Fibroblast of skin of right quadriceps (primary cell): ENCODE measurements at regions not wholly inside any gene's neighbourhood (a gene's known extent, or its start where the extent isn't known, plus 50 kb on each side); places are given as distances from the start of the nearest gene placed in this dataset.
"Not testable (repeated sequence)": the region's sequence is repeated elsewhere in the genome, so short reads cannot be mapped to it uniquely, and the experiment has no call there.

Experiments
- DNase-seq: peaks from one replicate; pipeline ENCODE4 v3.0.0-alpha.2; 2013

DNA sequence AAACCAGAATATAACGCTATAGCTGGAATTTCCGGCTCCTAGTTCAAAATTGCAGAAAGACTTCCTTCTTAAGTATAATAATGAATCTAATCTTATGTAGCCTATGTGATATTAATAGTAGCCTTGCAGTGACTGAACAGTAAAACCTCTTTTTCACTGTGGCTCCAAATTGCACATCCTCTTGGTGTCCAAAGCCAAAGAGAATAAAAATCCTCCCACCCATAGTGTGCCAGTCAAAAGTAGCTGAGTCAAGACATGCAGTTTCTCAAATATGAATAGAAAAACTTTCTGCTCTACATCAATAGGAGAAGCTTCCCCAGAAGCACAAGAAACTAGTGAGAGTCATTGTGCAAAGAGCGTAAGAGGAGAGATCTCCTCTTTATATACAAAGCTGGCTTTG is 76.0 kb upstream of the PICALM start:
- no peak for DNase-seq

DNA sequence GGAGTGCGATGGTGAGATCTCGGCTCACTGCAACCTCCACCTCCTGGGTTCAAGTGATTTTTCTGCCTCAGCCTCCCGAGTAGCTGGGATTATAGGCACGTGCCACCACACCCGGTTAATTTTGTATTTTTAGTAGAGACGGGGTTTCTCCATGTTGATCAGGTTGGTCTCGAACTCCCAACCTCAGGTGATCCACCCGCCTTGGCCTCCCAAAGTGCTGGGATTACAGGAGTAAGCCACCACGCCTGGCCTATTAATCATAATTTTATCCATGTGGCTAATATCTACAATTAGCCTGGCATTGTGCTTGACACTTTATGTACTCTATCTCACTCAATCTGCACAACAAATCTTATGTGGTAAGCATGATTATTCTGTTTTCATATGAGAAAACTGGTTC is 75.2 kb upstream of the PICALM start:
- not testable (repeated sequence) for DNase-seq

DNA sequence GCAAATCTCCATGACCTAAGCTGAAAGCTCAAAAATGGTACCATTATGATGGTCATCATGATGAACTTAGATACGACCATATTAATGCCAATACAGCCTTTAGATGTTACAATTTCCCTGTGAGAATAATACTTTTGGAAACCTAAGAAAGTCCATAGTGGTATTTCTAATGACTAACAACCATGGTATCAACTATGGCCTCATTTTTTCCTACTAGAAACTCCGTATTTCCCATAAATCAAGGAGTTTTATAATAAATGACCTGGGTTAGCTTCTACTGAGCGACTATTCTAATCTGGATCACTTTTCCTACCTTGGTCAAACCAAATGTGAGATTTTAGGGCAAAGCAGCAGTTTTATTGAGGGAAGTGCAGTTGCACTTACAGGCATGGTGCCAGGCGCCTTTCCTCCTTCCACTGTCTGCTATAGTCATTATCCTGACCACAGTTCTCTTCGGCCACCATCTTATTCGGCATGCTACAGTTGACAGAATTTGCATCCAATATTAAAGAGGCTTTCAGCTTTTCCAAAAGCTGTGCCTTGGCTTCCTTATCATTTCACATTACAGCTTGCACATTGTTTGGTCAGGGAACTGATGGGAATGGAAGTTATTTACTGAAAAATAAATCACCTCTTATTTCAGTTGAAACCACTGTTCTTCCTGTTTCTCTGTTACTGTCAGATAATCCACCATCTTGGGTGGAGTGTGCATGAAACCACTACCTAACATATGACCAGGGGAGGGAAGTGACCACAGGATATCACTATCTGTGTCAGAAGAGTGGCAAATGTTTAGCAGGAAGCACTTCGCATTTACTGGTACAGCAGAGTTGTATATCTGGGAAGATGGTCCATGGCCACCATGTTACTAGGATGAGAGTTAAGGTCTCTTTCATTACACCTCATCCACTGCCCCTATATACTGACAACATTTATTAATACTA is 74.5 kb upstream of the PICALM start:
- no peak for DNase-seq

DNA sequence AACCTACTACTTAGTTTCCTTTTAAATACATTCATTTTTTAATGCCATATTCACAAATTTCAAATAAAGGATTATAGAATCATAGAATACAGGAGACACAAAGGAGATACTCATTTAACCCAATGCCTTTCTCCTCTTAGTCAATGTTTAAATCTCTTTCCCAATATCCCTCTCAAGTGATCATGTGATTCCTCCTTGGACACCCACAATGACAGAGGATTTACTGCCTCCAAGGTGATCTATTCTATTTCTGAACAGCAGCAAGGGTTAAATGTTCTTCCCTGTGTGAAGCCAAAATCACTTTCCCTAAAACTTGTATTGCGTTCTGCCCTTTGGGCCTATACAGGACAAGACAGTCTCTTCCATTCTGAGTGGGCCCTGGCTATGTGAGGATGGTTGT is 73.3 kb upstream of the PICALM start:
- no peak for DNase-seq

DNA sequence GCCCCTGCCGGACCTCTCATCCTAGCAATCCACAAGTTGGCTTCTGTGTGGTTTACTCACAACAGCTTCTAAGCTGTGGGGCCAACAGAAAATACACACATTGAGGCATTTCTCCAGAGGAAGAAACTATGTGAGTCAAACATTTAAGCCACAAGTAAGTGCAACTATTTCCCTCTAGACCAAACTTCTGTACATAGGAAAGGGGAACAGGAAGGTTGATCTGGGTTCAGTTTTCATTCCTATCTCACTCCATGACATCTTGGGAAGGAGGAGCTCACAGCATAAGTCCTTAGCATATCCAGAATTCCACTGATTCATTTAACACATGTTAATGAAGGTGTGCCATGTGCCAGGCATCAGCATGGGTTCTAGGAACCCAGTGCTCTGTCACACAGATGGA is 72.8 kb upstream of the PICALM start:
- peak; percentile 13 for DNase-seq

DNA sequence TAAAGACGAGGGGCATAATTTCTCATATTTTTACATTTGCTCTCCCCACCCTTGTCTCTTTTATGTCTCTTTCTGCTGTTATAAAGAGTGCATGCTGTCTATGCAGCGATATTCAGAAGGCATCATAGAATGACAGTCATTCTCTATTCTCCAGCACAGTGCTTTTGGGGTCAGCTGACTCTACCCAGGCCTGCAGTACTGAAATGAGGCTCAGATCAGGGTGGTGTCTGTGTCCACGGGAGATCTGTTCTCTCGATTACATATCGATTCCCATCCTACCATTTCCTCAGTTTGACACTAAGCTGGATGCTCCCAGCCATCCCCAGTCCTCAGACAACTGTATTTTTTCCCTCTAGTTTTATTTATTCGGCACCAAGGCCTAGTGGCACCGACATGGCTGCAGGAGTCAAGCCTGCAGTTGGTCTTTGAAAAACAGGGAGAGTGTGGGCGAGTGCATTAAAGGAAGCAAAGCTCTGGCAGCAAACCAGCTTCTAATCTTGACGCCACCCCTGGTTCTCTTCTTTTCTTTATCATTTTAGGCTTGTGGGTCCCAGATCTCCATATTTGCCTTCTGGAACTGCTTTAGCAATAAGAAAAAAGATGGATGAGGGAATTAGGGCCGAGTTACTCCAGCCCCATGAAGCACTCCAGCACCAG is 71.6 kb upstream of the PICALM start:
- no peak for DNase-seq

DNA sequence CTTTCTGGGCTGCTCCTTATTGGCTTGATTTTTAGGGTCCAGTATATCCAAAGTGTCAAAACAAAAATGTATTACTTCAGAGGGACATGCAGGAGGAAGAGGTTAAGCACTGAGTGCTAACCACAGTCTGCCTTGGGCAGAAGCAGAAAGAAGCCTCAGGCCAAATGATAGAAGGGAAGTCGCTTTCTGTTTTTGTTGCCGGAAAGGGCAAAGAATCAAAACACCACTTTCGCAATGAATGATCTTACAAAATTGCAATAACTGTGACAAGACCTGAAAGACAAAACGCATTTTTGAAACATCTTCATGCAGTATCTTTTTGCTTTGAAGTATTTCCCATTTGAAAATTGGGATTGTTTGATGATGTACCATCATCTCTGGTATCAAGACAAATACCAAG is 70.1 kb upstream of the PICALM start:
- no peak for DNase-seq

DNA sequence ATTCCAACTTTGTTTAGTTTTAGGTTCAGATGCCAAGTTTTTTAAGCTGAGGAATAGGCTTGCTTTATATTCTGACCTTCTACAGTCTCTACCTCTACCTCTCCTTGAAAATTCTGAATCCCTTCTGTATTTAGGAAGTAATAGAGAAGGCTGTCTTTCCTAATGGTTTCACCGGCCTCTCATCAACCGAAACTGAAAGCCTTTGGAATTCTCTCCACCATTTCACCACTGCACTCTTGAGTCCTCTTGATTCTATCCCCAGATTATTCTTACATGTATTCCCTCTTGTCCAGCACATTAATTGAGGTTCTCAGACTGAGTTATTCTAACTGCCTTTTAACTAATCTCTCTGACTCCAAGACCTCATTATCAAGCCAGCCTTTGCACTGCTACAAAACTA is 67.7 kb upstream of the PICALM start:
- DNase-seq = no peak

DNA sequence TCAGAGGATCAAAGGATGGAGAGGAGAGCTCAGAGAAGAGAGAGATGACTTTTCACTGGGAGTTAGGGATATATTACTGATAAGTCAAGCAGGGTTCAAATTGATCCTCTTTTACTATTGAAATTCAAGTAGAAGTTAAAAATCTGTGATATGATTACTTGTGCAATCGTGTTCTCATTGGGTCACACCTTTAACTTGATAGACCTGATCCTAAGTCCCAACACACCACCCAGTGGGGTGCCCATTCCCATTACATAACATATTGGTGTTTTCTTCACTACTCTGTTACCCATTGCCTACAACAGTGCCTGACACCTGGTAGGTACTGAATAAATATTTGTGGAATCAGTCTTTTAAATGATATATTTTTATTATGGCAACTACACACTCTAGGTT is 66.4 kb upstream of the PICALM start:
- DNase-seq = no peak

DNA sequence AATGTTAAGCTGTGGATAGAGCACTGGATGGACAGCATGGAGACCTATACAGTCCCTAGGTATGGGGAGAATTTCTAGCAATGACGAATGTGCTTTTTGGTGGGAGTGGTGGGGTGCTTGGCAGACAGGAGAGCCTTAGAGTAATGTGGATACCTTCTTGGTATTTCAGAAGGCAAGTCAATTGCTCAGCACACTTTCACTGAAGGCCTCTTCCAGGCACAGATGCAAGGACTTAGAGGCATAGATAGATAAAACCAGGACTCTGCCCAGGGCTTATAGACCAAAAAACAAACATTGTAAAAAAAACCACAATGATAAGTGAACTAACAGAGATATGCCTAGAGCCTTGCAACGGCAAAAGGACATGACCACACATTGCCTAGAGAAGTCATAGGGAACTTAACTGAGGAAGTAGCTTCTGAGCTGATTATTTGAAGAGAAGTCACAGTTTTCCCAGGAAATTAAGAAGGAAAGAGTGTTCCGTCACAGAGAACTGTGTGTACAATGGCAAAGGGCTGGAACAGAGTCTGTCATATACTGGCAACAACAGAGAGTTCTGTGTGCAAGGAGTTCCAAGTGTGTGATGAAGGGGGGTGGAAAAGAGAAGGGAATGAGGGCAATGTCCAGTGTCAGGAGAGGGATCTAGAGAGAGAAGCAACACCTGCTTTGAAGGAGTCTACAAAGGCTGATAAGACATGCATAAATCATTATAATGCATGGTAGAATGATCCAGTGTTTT is 65.9 kb upstream of the PICALM start:
- no peak for DNase-seq

DNA sequence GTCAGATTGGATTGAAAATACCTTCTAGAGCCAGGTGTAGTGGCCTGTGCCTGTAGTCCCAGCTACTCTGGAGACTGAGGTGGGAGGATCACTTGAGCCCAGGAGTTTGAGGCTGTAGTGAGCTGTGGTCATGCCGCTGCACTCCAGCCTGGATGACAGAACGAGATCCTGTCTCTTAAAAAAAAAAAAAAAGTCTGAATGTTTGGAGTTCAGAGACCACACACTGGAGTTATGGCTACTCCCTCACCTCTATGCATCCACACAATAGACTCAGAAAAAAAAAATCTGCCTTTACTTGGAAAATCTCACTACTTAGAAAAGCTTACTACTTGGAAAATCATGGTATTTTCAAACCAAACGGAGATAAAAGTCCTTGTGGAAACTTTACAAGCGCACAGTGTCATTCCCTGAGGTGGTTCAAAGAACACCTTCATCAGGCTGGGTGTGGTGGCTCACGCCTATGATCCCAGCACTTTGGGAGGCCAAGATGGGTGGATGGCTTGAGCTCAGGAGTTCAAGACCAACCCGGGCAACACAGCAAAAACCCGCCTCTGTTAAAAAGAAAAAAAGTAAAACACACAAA is 63.9 kb upstream of the PICALM start:
- DNase-seq = no peak

DNA sequence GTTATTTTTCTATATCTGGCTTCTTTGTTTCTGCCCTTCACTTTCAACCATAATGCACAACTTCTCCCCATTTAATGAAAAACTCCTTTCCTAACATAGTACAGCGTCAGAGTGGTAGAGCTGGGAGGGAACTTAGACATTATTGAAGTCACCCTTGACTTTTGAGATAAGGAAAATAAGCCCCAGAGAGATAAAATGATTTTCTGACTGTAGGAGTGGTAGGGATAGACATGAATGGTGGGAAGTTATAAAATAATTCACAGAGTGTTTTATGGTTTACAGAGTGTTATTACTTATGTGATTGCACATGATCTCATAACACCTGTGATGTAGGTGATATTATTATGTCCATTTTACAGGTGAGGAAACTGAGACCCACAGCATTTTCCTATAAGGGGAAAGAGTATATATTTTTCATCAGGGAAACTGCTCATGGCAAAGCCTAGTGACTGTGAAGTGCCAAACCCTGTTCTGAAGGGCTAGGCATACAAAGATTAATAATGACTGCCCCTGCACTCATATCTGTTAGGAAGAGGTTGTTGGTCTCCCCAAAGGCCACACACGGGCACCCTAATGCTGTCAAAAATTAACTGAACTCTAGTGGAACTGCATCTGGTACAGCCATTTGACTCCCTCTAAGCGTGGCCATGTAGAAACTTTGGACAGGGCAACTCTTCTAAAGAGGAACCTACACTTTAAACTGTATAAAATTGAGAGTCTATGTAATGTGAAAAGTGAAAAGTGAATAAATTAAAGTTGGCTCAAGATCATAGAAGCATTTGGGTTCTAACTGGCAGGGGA is 61.1 kb upstream of the PICALM start:
- no peak for DNase-seq

DNA sequence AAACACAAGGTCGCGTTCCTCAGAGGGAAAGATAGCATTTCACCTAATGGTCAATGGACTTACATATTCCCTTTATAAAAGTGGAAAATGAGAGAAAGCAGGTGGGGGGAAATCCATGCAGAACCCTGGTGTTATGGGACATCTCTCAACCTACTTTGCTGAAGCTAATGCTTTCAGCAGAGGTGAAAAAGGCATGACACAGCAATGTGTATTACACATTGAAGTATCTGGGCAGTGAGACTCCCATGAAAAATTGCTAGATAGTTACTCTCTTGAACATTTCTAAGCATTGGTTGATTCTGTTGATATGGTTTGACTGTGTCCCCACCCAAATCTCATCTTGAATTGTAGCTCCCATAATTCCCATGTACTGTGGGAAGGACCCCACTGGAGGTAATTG is 60.0 kb upstream of the PICALM start:
- DNase-seq = no peak

DNA sequence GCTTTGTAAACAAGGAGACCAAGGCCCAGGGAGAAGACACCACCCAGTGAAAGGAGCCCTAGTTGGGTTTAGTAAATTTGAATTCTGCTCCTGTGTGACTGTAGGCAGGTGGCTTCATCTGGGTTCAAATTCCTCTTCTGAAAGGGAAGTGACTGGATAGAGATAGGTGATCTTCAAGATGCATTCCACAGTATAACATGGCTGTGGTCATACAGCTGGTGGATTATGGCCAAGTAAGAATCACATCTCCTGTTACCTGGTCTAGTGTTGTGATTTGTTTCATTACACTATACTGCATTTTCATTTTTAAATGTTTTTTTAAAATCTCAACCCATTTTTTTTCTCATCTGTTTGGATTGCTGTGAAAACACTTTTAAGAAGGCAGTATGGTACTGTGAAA is 58.0 kb upstream of the PICALM start:
- DNase-seq = no peak

DNA sequence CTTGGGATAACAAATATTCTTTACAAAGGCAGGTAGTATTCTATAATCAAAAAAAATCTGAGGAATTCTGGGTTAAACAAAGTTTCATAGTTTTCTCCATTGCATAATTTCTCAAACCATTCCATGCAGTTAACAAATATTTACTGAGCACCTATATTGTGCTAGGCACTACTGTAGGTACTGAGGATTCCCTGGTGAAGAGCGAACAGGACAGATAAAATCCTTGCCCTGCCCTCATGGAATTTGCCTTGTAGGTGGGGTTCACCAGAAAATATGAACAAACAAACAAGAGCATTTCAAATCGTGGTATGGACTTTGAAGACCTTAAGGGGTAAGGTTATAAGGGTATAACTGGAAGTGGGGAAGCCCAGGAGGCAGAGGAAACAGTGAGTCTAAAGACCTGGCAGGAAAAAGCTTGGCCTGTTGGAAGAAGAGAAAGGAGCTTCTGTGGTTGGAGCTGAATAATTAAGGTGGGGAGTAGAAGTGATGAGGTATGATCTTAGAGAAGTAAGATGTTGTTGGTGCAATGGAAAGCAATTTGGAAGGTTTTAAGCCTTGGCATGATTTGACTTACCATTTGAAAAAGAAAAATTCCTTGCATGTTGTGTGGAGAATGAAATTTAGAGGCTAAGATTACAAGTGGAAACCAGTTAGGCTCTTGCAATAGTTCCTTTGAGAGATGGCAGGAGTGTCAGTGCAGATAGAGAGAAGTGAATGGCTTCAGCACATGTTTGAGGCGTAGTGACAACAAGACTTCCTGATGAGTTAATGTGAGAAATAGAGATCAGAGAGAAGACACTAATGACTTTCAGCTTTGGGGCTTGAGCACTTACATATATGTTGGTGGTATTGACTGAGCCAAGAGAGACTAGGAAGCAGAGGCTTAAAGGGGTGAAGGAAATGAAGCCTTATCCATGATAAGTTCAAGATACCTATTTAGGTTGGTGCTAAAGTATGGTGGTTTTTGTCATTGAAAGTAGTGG is 55.7 kb upstream of the PICALM start:
- no peak for DNase-seq

DNA sequence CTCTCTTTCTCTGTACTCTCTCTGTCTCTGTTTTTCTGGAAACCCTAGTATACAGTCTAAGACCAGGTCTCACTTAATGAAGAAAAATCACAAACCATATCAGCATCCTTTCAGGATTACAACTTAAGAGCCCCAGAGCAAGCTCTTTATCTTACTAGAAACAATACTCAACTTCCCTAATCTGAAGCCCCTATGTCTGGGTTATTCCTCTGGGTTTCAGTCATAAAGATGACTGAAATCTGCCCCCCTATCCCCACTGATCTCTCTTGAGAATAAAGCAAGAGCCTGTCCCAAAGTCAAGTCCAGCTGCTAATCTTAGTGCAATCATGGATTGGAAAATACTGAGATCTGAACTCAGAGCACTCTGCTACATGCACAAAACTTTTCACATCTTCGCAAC is 53.9 kb upstream of the PICALM start:
- no peak for DNase-seq

DNA sequence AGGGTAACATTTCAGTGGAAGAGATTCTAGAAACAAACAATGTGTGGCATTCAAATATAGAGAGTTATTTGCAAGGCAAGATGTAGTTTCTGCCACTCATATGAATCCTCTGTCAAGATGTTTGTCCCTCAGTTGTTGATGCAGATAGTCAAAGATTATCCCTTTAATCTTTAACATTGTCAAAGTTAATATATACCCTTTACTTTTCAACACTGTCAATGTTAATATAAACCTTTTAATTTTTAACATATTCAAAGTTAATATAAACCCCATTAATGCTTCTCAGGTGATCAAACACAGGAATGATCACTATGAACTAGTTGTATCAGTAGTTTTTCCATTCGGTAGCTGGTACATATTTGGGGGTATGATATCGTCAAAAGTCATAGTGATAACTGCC is 51.9 kb upstream of the PICALM start:
- no peak for DNase-seq

DNA sequence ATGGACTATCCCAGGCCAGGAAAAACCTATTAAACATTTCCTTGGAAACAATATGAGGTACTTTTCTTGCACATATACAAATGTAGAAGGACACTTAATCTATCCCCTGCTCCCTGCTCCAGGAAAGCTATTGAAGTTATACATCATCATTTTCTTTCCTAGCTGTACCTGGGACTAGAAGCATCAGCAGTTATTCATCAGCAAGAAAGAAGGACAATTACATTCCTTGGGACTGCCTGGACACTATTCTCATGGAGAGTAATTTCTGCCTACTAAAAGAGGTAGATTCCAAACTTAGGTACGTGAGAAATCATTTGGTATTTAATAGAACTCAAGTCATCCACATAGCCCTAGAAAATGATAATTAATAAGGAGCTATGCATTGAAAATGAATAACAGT is 51.0 kb upstream of the PICALM start:
- no peak for DNase-seq

DNA sequence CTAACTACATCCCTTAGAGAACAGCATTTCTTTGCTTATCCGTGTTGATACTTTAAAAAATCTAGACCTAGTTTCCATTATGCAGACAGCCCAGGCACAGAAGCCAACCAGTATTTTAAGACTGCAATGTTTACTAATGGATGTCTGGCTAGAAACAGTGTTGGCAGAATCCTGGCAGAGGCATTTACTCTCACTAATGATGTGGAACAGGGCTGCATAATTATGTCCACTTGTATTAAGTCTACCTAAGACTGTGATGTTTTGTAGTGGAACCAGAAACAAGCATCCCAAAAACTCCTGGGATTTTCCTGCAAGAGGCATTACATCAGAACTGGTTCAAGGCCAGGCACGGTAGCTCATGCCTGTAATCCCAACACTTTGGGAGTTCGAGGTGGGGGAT is 50.2 kb upstream of the PICALM start:
- no peak for DNase-seq
